DND-41 (cell line): ENCODE measurements at regions not wholly inside any gene's neighbourhood (a gene's known extent, or its start where the extent isn't known, plus 50 kb on each side); places are given as distances from the start of the nearest gene placed in this dataset.
"Not testable (repeated sequence)": the region's sequence is repeated elsewhere in the genome, so short reads cannot be mapped to it uniquely, and the experiment has no call there.

Experiments used
- ATAC-seq: fragments of 200-7000 bp; cut with Tn5 transposase; 3 replicates; pipeline ENCODE4 v1.9.1; 2021; ENCODE audit warnings: low read depth; ENCODE audit not compliant: insufficient read depth
- DNase-seq: peaks from one replicate; pipeline ENCODE4 v3.0.0-alpha.2; 2020
- H2AFZ ChIP-seq: 2 replicates; pipeline ENCODE4 v1.6.0; 2012; ENCODE audit warnings: low read depth, low read length
- H3K27ac ChIP-seq: 2 replicates; pipeline ENCODE4 v1.5.1; 2012; ENCODE audit warnings: low read length, inconsistent platforms
- H3K27me3 ChIP-seq: fragments of 200-600 bp; sonication (generic); 2 replicates; pipeline ENCODE4 v1.6.0; 2012; ENCODE audit warnings: low read length, mild to moderate bottlenecking, inconsistent platforms; ENCODE audit not compliant: insufficient read depth, poor library complexity
- H3K36me3 ChIP-seq: 2 replicates; pipeline ENCODE4 v1.5.1; 2012; ENCODE audit warnings: low read length, inconsistent platforms; ENCODE audit not compliant: insufficient read depth
- H3K4me1 ChIP-seq: 2 replicates; pipeline ENCODE4 v1.5.1; 2012; ENCODE audit warnings: mild to moderate bottlenecking, low read length; ENCODE audit not compliant: insufficient read depth
- H3K4me2 ChIP-seq: 2 replicates; pipeline ENCODE4 v1.6.0; 2012; ENCODE audit warnings: mild to moderate bottlenecking, moderate library complexity, low read length, inconsistent platforms; ENCODE audit not compliant: insufficient read depth
- H3K4me3 ChIP-seq, 2 experiments: fragments of 200-600 bp in 1 of 2; shearing (Covaris generic) in 1 of 2; 2 replicates each; pipeline ENCODE4 v1.5.1; 2012 to 2016; ENCODE audit warnings: inconsistent platforms in 2 of 2, low read length in 2 of 2, mild to moderate bottlenecking in 2 of 2, low read depth in 1 of 2, moderate library complexity in 1 of 2
- H3K79me2 ChIP-seq: 2 replicates; pipeline ENCODE4 v1.6.0; 2012; ENCODE audit warnings: low read length, inconsistent platforms; ENCODE audit not compliant: insufficient read depth
- H3K9ac ChIP-seq: 2 replicates; pipeline ENCODE4 v1.6.0; 2012; ENCODE audit warnings: low read depth, mild to moderate bottlenecking, inconsistent platforms, low read length, moderate library complexity
- H3K9me3 ChIP-seq: 2 replicates; pipeline ENCODE4 v1.5.1; 2012; ENCODE audit warnings: low read length, moderate library complexity, mild to moderate bottlenecking, inconsistent platforms; ENCODE audit not compliant: insufficient read depth, severe bottlenecking
- H4K20me1 ChIP-seq: 2 replicates; pipeline ENCODE4 v1.6.0; 2012; ENCODE audit warnings: low read length; ENCODE audit not compliant: insufficient read depth
- EZH2 ChIP-seq: IDR thresholded peaks from 3 replicates; pipeline ENCODE4 v1.6.1; 2012; ENCODE audit warnings: borderline replicate concordance, low read depth, mild to moderate bottlenecking, moderate library complexity, low read length, inconsistent platforms; ENCODE audit not compliant: severe bottlenecking
- TF ChIP-seq, protein P1 (sequence below): IDR thresholded peaks from 2 replicates; pipeline ENCODE4 v1.5.1; 2012; ENCODE audit warnings: borderline replicate concordance, low read length, moderate library complexity, mild to moderate bottlenecking; ENCODE audit not compliant: poor library complexity, severe bottlenecking; ENCODE audit errors: extremely low read depth

DNA sequence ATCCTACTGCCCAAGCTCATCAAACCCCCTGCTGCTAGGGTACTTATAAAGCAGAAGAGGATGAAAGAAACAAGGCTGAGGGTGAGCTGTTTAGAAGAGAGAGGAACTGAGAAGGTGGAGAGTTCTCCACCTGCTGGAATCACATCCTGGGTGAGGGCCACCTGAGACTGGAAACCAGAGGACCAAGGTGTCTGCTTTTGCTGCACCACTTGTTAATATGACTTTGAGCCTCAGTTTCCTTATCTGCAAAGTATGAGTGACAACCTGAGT, 203.2 kb upstream of the SSTR1 start:
- Histone ChIP-seq H3K9me3 (no peaks in the 10 kb centered on the region), H3K27me3 (no peaks in the 10 kb centered on the region), H3K9ac (no peak overlapping the region), H3K79me2 (no peaks in the 10 kb centered on the region), H2AFZ (no peak overlapping the region), H3K4me3 (no peak overlapping the region), H3K4me2 (no peak overlapping the region), H3K27ac (no peak overlapping the region), H3K4me1 (no peaks in the 10 kb centered on the region), H3K36me3 (no peaks in the 10 kb centered on the region), H4K20me1 (no peaks in the 10 kb centered on the region)
- TF ChIP-seq EZH2: no peak
- TF ChIP-seq, protein P1, sequence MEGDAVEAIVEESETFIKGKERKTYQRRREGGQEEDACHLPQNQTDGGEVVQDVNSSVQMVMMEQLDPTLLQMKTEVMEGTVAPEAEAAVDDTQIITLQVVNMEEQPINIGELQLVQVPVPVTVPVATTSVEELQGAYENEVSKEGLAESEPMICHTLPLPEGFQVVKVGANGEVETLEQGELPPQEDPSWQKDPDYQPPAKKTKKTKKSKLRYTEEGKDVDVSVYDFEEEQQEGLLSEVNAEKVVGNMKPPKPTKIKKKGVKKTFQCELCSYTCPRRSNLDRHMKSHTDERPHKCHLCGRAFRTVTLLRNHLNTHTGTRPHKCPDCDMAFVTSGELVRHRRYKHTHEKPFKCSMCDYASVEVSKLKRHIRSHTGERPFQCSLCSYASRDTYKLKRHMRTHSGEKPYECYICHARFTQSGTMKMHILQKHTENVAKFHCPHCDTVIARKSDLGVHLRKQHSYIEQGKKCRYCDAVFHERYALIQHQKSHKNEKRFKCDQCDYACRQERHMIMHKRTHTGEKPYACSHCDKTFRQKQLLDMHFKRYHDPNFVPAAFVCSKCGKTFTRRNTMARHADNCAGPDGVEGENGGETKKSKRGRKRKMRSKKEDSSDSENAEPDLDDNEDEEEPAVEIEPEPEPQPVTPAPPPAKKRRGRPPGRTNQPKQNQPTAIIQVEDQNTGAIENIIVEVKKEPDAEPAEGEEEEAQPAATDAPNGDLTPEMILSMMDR: no peak
- no peak for ATAC-seq
- no peak for DNase-seq

DNA sequence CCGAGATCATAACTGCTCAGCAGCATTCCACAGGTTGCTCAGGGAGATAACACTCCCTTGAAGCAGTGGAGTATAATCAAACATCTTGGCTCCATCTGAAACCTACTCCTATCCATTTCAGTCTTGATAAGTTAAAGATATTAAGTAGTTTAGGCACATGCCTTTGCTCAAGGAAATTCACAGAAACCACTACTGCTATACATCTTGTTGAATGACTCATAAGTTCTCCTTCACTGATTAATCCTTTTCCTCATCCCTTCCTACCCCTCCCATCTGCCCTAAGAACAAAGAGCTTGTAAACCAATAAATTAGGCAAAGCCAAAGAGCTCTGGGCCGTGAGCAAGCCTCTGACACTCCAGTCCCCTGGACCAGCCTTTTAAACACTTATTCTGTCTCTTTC, 196.5 kb upstream of the SSTR1 start:
- not testable (repeated sequence) for H3K27me3 ChIP-seq, H4K20me1 ChIP-seq, H3K4me3 ChIP-seq, H3K4me2 ChIP-seq, DNase-seq, H3K36me3 ChIP-seq, H3K9ac ChIP-seq, H3K4me1 ChIP-seq, H2AFZ ChIP-seq, H3K79me2 ChIP-seq, H3K27ac ChIP-seq, ATAC-seq
- H3K9me3 ChIP-seq: peaks cover 17% of the 10 kb centered on the region

DNA sequence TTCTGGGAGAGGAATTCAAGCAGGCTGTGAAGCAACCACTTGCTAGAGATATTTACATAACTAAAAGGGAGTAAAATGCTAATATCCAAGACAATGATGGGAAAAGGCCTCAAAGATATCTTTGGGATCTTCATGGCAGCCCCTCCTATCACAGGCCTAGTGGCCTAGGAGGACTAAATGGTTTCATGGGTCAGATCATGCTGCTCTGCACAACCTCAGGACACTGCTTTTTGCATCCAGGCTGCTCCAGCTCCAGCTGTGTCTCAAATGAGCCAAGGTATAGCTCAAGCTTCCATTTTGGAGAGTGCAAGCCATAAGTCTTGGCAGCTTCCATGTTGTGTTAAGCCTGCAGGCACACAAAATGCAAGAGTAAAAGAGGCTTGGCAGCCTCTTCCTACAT, 195.6 kb upstream of the SSTR1 start:
- H3K4me2 ChIP-seq: no peak overlapping the region
- DNase-seq (no peak), ATAC-seq (no peak)
- no peak overlapping the region for H3K4me3 ChIP-seq
- H3K4me1 ChIP-seq: no peaks in the 10 kb centered on the region
- no peak overlapping the region for H3K9ac ChIP-seq
- no peaks in the 10 kb centered on the region for H3K79me2 ChIP-seq
- TF ChIP-seq EZH2: no peak
- TF ChIP-seq, protein P1: no peak
- no peaks in the 10 kb centered on the region for H3K36me3 ChIP-seq
- peaks cover 17% of the 10 kb centered on the region for H3K9me3 ChIP-seq
- H3K27me3 ChIP-seq: no peaks in the 10 kb centered on the region
- H4K20me1 ChIP-seq: no peaks in the 10 kb centered on the region
- no peak overlapping the region for H3K27ac ChIP-seq
- H2AFZ ChIP-seq: no peak overlapping the region

DNA sequence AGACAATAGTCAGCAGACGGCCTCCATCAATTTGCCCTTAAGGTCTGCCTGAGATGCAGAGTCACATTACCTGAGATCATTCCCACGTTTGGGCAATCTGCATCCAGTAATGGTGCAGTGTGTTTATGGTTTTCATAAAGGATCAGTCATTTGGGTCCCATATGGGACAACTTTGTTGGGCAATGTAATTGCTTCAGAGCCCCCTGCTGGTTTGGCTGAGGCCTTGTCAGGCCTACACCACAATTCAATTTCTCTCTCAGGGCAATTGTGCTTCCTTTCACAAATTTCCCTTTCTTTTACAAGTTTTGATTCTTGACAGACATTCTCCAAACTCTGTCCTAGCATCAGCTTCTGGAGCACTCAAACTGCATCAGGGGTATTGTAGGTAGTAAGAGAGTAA, 191.2 kb upstream of the SSTR1 start:
- DNase-seq (no peak), ATAC-seq (no peak)
- H3K27ac ChIP-seq: no peak overlapping the region
- H3K4me2 ChIP-seq: no peak overlapping the region
- H3K4me3 ChIP-seq: no peak overlapping the region
- H4K20me1 ChIP-seq: no peaks in the 10 kb centered on the region
- H3K4me1 ChIP-seq: no peaks in the 10 kb centered on the region
- H3K36me3 ChIP-seq: no peaks in the 10 kb centered on the region
- no peak overlapping the region for H2AFZ ChIP-seq
- H3K79me2 ChIP-seq: no peaks in the 10 kb centered on the region
- TF ChIP-seq EZH2: no peak
- H3K27me3 ChIP-seq: no peaks in the 10 kb centered on the region
- H3K9ac ChIP-seq: no peak overlapping the region
- H3K9me3 ChIP-seq: peaks cover 11% of the 10 kb centered on the region

DNA sequence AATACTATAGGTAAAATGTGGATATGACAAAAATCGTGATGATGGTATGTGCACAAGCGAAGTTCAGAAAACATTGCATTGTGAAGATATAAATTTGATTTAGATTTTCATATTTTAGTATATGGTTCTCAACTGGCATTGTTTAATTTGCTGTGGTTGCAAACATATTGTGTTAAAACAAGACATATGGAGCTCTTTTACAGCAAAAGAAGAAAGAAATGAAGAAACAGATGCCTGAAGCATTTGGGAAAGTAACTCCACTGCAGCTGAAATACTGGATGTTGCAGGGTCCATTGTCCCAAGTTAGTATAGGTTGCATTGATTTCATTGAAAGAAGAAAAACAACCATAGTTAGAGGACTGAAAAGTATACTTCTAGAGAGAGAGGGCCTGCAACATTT, 185.8 kb upstream of the SSTR1 start:
- ATAC-seq (no peak), DNase-seq (no peak)
- H3K9me3 ChIP-seq: peaks cover 12% of the 10 kb centered on the region
- no peaks in the 10 kb centered on the region for H3K36me3 ChIP-seq
- no peaks in the 10 kb centered on the region for H3K27me3 ChIP-seq
- H2AFZ ChIP-seq: no peak overlapping the region
- no peaks in the 10 kb centered on the region for H4K20me1 ChIP-seq
- no peak overlapping the region for H3K9ac ChIP-seq
- no peaks in the 10 kb centered on the region for H3K79me2 ChIP-seq
- no peaks in the 10 kb centered on the region for H3K4me1 ChIP-seq
- H3K4me2 ChIP-seq: no peak overlapping the region
- no peak overlapping the region for H3K27ac ChIP-seq
- TF ChIP-seq, protein P1: no peak
- no peak for TF ChIP-seq EZH2
- H3K4me3 ChIP-seq: no peak overlapping the region
